Renal cortex interstitium (tissue), 11 donors: ENCODE measurements at regions not wholly inside any gene's neighbourhood (a gene's known extent, or its start where the extent isn't known, plus 50 kb on each side); places are given as distances from the start of the nearest gene placed in this dataset.

Source experiments
- DNase-seq, 11 donors: peaks; one replicate each; pipeline ENCODE4 v3.0.0-alpha.2; 2013; ENCODE audit warnings: low read depth in 9 of 11, low spot score in 4 of 11; ENCODE audit errors: extremely low read depth in 1 of 11

GRCh38 chr4:12221031-12221430 lies 792.3 kb upstream of the HS3ST1 start:
- no peak for DNase-seq

- no peak for DNase-seq
These were observed 782.9 kb upstream of the HS3ST1 start for GRCh38 chr4:12211636-12212035.

- no peak for DNase-seq
These were observed 778.7 kb upstream of the HS3ST1 start for GRCh38 chr4:12207396-12207795.

GRCh38 chr4:12206091-12206490 lies 777.4 kb upstream of the HS3ST1 start:
- DNase-seq, result no peak

- DNase-seq, result no peak
These were observed 775.3 kb upstream of the HS3ST1 start for GRCh38 chr4:12203945-12204344.

- no peak for DNase-seq
These were observed 771.5 kb upstream of the HS3ST1 start for GRCh38 chr4:12200226-12200625.

GRCh38 chr4:12186526-12186925 lies 757.8 kb upstream of the HS3ST1 start:
- no peak for DNase-seq

- peak in 2 of 11 donors; percentile 9 to 17 for DNase-seq
These were observed 750.2 kb upstream of the HS3ST1 start for GRCh38 chr4:12178614-12179610.

- peak in 4 of 11 donors; percentile 12 to 48 (median 16) for DNase-seq
These were observed 748.7 kb upstream of the HS3ST1 start for GRCh38 chr4:12177416-12177815.

GRCh38 chr4:12173496-12173895 lies 744.8 kb upstream of the HS3ST1 start:
- no peak for DNase-seq

- no peak for DNase-seq
These were observed 743.7 kb upstream of the HS3ST1 start for GRCh38 chr4:12172198-12172973.

GRCh38 chr4:12170308-12170707 lies 741.6 kb upstream of the HS3ST1 start:
- DNase-seq, result no peak

- DNase-seq, result no peak
These were observed 736.9 kb upstream of the HS3ST1 start for GRCh38 chr4:12165616-12166015.

- DNase-seq, result no peak
These were observed 717.6 kb upstream of the HS3ST1 start for GRCh38 chr4:12146339-12146738.

GRCh38 chr4:12145768-12146167 lies 717.1 kb upstream of the HS3ST1 start:
- no peak for DNase-seq

- DNase-seq, result no peak
These were observed 716.4 kb upstream of the HS3ST1 start for GRCh38 chr4:12145106-12145505.

- no peak for DNase-seq
These were observed 715.4 kb upstream of the HS3ST1 start for GRCh38 chr4:12144051-12144450.

- no peak for DNase-seq
These were observed 712.2 kb upstream of the HS3ST1 start for GRCh38 chr4:12140864-12141263.

GRCh38 chr4:12139296-12139695 lies 710.6 kb upstream of the HS3ST1 start:
- DNase-seq, result no peak

GRCh38 chr4:12138488-12138887 lies 709.8 kb upstream of the HS3ST1 start:
- DNase-seq, result no peak
